ENCODE measurements at regions not wholly inside any gene's neighbourhood (a gene's known extent, or its start where the extent isn't known, plus 50 kb on each side); places are given as distances from the start of the nearest gene placed in this dataset.

DNA sequence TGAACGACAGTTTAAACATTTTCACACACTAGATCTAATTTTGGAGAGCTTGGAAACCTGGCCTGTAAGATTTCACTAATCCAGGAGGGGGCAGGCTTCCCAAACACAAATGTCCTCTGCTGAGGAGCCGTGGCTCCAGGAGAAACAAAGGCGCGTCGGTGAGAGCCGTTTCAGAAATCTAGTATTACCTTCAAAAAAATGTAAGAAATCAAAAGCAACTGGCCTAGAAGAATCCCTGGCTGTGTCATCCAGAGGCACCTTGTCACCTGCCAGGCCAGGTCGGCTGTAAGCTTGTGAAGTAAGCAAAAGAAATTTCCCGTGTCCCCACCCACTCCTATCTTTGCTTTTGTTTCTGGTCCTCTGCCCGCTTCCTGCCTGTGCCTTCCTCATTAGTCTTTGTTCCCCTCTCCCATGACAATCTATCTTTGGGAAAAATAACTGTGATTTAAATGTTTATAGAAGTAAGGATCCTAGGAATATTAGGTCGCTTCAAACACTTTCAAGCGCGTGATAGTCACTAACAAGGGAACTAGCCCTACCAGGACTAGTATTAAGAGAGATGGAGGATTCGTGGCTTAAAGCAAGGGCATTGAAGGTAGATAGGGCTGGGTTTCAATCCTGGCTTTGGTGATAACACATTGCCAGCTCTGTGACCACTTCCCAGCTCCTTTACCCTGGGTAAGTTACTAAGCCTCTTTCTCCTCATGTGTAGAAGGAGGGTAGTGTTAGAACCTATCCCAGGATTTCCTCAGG is 99.5 kb upstream of the STK39 start (continued):
- TF ChIP-seq, protein P1, sequence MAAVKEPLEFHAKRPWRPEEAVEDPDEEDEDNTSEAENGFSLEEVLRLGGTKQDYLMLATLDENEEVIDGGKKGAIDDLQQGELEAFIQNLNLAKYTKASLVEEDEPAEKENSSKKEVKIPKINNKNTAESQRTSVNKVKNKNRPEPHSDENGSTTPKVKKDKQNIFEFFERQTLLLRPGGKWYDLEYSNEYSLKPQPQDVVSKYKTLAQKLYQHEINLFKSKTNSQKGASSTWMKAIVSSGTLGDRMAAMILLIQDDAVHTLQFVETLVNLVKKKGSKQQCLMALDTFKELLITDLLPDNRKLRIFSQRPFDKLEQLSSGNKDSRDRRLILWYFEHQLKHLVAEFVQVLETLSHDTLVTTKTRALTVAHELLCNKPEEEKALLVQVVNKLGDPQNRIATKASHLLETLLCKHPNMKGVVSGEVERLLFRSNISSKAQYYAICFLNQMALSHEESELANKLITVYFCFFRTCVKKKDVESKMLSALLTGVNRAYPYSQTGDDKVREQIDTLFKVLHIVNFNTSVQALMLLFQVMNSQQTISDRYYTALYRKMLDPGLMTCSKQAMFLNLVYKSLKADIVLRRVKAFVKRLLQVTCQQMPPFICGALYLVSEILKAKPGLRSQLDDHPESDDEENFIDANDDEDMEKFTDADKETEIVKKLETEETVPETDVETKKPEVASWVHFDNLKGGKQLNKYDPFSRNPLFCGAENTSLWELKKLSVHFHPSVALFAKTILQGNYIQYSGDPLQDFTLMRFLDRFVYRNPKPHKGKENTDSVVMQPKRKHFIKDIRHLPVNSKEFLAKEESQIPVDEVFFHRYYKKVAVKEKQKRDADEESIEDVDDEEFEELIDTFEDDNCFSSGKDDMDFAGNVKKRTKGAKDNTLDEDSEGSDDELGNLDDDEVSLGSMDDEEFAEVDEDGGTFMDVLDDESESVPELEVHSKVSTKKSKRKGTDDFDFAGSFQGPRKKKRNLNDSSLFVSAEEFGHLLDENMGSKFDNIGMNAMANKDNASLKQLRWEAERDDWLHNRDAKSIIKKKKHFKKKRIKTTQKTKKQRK (IDR thresholded peaks at IDR 0.05; ENCODE audit: low read depth, low read length), result no peak
- TF ChIP-seq SKIL (IDR thresholded peaks at IDR 0.05; ENCODE audit: low read depth, poor library complexity, severe bottlenecking) (peak; percentile 41), PAX8 (IDR thresholded peaks at IDR 0.05) (no peak), MYC (IDR thresholded peaks at IDR 0.05; ENCODE audit: insufficient read depth, insufficient read length, insufficient replicate concordance, low read length, severe bottlenecking) (no peak), FOS (IDR thresholded peaks at IDR 0.05; ENCODE audit: borderline replicate concordance, extremely low read depth, insufficient read length) (no peak), ELK1 (IDR thresholded peaks at IDR 0.05; ENCODE audit: low read depth, low read length) (no peak), SUZ12 (IDR thresholded peaks at IDR 0.05; ENCODE audit: unreplicated experiment) (no peak), CBX3 (IDR thresholded peaks at IDR 0.05; ENCODE audit: borderline replicate concordance, low read depth) (no peak), NFIC (IDR thresholded peaks at IDR 0.05; ENCODE audit: low read depth, low read length) (no peak), E4F1 (IDR thresholded peaks at IDR 0.05; ENCODE audit: borderline replicate concordance, partially characterized antibody) (no peak), MEF2B (IDR thresholded peaks at IDR 0.05; ENCODE audit: partially characterized antibody, poor library complexity, severe bottlenecking) (peak; percentile 24)
- TF ChIP-seq, protein P2, sequence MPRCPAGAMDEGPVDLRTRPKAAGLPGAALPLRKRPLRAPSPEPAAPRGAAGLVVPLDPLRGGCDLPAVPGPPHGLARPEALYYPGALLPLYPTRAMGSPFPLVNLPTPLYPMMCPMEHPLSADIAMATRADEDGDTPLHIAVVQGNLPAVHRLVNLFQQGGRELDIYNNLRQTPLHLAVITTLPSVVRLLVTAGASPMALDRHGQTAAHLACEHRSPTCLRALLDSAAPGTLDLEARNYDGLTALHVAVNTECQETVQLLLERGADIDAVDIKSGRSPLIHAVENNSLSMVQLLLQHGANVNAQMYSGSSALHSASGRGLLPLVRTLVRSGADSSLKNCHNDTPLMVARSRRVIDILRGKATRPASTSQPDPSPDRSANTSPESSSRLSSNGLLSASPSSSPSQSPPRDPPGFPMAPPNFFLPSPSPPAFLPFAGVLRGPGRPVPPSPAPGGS (IDR thresholded peaks at IDR 0.05; ENCODE audit: borderline replicate concordance, insufficient read depth, low read depth, low read length, poor library complexity, severe bottlenecking), result no peak
